ENCODE measurements at regions not wholly inside any gene's neighbourhood (a gene's known extent, or its start where the extent isn't known, plus 50 kb on each side); places are given as distances from the start of the nearest gene placed in this dataset.

DNA sequence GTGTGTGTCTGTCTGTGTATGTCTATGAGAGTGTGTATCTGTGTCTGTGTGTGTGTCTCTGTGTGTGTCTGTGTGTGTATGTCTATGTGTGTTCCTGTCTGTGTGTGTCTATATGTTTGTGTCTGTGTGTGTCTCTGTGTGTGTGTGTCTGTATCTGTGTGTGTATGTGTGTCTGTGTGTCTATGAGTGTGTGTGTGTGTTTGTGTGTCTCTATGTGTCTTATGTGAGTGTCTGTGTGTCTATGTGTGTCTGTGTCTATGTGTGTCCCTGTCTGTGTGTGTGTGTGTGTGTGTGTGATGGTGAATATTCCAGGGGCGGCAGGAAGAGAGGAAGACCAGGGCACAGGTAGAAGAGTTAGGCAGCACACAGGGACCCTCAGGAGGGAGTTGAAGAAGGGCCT is 173.2 kb downstream of the MYCN start (continued):
- TF ChIP-seq, protein P1, sequence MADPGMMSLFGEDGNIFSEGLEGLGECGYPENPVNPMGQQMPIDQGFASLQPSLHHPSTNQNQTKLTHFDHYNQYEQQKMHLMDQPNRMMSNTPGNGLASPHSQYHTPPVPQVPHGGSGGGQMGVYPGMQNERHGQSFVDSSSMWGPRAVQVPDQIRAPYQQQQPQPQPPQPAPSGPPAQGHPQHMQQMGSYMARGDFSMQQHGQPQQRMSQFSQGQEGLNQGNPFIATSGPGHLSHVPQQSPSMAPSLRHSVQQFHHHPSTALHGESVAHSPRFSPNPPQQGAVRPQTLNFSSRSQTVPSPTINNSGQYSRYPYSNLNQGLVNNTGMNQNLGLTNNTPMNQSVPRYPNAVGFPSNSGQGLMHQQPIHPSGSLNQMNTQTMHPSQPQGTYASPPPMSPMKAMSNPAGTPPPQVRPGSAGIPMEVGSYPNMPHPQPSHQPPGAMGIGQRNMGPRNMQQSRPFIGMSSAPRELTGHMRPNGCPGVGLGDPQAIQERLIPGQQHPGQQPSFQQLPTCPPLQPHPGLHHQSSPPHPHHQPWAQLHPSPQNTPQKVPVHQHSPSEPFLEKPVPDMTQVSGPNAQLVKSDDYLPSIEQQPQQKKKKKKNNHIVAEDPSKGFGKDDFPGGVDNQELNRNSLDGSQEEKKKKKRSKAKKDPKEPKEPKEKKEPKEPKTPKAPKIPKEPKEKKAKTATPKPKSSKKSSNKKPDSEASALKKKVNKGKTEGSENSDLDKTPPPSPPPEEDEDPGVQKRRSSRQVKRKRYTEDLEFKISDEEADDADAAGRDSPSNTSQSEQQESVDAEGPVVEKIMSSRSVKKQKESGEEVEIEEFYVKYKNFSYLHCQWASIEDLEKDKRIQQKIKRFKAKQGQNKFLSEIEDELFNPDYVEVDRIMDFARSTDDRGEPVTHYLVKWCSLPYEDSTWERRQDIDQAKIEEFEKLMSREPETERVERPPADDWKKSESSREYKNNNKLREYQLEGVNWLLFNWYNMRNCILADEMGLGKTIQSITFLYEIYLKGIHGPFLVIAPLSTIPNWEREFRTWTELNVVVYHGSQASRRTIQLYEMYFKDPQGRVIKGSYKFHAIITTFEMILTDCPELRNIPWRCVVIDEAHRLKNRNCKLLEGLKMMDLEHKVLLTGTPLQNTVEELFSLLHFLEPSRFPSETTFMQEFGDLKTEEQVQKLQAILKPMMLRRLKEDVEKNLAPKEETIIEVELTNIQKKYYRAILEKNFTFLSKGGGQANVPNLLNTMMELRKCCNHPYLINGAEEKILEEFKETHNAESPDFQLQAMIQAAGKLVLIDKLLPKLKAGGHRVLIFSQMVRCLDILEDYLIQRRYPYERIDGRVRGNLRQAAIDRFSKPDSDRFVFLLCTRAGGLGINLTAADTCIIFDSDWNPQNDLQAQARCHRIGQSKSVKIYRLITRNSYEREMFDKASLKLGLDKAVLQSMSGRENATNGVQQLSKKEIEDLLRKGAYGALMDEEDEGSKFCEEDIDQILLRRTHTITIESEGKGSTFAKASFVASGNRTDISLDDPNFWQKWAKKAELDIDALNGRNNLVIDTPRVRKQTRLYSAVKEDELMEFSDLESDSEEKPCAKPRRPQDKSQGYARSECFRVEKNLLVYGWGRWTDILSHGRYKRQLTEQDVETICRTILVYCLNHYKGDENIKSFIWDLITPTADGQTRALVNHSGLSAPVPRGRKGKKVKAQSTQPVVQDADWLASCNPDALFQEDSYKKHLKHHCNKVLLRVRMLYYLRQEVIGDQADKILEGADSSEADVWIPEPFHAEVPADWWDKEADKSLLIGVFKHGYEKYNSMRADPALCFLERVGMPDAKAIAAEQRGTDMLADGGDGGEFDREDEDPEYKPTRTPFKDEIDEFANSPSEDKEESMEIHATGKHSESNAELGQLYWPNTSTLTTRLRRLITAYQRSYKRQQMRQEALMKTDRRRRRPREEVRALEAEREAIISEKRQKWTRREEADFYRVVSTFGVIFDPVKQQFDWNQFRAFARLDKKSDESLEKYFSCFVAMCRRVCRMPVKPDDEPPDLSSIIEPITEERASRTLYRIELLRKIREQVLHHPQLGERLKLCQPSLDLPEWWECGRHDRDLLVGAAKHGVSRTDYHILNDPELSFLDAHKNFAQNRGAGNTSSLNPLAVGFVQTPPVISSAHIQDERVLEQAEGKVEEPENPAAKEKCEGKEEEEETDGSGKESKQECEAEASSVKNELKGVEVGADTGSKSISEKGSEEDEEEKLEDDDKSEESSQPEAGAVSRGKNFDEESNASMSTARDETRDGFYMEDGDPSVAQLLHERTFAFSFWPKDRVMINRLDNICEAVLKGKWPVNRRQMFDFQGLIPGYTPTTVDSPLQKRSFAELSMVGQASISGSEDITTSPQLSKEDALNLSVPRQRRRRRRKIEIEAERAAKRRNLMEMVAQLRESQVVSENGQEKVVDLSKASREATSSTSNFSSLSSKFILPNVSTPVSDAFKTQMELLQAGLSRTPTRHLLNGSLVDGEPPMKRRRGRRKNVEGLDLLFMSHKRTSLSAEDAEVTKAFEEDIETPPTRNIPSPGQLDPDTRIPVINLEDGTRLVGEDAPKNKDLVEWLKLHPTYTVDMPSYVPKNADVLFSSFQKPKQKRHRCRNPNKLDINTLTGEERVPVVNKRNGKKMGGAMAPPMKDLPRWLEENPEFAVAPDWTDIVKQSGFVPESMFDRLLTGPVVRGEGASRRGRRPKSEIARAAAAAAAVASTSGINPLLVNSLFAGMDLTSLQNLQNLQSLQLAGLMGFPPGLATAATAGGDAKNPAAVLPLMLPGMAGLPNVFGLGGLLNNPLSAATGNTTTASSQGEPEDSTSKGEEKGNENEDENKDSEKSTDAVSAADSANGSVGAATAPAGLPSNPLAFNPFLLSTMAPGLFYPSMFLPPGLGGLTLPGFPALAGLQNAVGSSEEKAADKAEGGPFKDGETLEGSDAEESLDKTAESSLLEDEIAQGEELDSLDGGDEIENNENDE (IDR thresholded peaks at IDR 0.05; ENCODE audit: insufficient replicate concordance, low read length) = no peak
- TF ChIP-seq EZH2 (IDR thresholded peaks at IDR 0.05; ENCODE audit: low read depth, low read length, severe bottlenecking) = no peak
- no peak for TF ChIP-seq TAF7 (optimal IDR thresholded peaks at IDR 0.05; ENCODE audit: borderline replicate concordance, low read depth, low read length)
- TF ChIP-seq YY1 (IDR thresholded peaks at IDR 0.05; ENCODE audit: low read depth, low read length) = no peak
- no peak for TF ChIP-seq POU5F1 (IDR thresholded peaks at IDR 0.05; ENCODE audit: low read depth, low read length)
- TF ChIP-seq TEAD4 (IDR thresholded peaks at IDR 0.05; ENCODE audit: low read depth, low read length) = no peak
- no peak for TF ChIP-seq CBX8 (IDR thresholded peaks at IDR 0.05; ENCODE audit: borderline replicate concordance, low read depth, low read length)

Measured in H1 (cell line).